B cell (primary cell): ENCODE measurements at regions not wholly inside any gene's neighbourhood (a gene's known extent, or its start where the extent isn't known, plus 50 kb on each side); places are given as distances from the start of the nearest gene placed in this dataset.

ENCODE experiments used
- ATAC-seq: fragments of 200-7000 bp; cut with Tn5 transposase; one replicate; pipeline ENCODE4 v1.10.0; 2021; ENCODE audit warnings: low read depth, mild to moderate bottlenecking, moderate number of reproducible peaks, moderate library complexity
- CTCF ChIA-PET: fragments of 350-600 bp; sonication (Branson Sonifier 250); formaldehyde crosslinking; loops from one replicate; lab custom pipeline; 2021; ENCODE audit warnings: antibody characterized with exemption, inconsistent platforms; lab: Charles Lee
- POLR2A ChIA-PET: fragments of 350-600 bp; sonication (Branson Sonifier 250); formaldehyde crosslinking; loops from one replicate; lab custom pipeline; 2021; ENCODE audit warnings: antibody characterized with exemption; lab: Charles Lee
- DNase-seq: peaks from one replicate; pipeline ENCODE4 v3.0.0; 2013
- H2AFZ ChIP-seq: 2 replicates; pipeline ENCODE4 v1.6.1; 2012; ENCODE audit warnings: mild to moderate bottlenecking, low read depth, low read length; ENCODE audit not compliant: insufficient read depth, poor library complexity, severe bottlenecking
- H3K27ac ChIP-seq, 2 donors: 1 replicate in 1 of 2; 2 replicates in 1 of 2; pipeline ENCODE4 v1.5.1; 2012 to 2013; ENCODE audit warnings: low read length in 2 of 2, mild to moderate bottlenecking in 2 of 2, moderate library complexity in 1 of 2
- H3K27me3 ChIP-seq, 4 experiments: fragments of 200-600 bp in 1 of 4; sonication (generic) in 1 of 4; replicated peaks in 1 of 4; 1 replicate in 2 of 4; 2 replicates in 2 of 4; pipeline versions ENCODE4 v1.6.1 to v1.7.0; 2013 to 2016; ENCODE audit warnings: low read length in 3 of 4, mild to moderate bottlenecking in 2 of 4, mixed read lengths in 1 of 4, moderate library complexity in 1 of 4; ENCODE audit not compliant: insufficient read depth in 4 of 4, control insufficient read depth in 3 of 4; ENCODE audit errors: control extremely low read depth in 1 of 4
- H3K36me3 ChIP-seq, 2 experiments: replicated peaks in 1 of 2; 1 replicate in 1 of 2; 2 replicates in 1 of 2; pipeline versions ENCODE4 v1.6.1 to v1.7.1; 2013; ENCODE audit warnings: low read length in 1 of 2; ENCODE audit not compliant: insufficient read depth in 2 of 2, control insufficient read depth in 1 of 2; ENCODE audit errors: control extremely low read depth in 1 of 2, extremely low read depth in 1 of 2
- H3K4me1 ChIP-seq, 2 donors: fragments of 200-600 bp in 1 of 2; sonication (generic) in 1 of 2; 1 replicate in 1 of 2; 2 replicates in 1 of 2; pipeline versions ENCODE4 v1.5.1 to v1.6.1; 2013 to 2017; ENCODE audit warnings: low read length in 2 of 2; ENCODE audit not compliant: control insufficient read depth in 2 of 2, insufficient read depth in 2 of 2
- H3K4me2 ChIP-seq: replicated peaks from 2 replicates; pipeline ENCODE3; 2012; ENCODE audit warnings: mild to moderate bottlenecking, low read depth, low read length; ENCODE audit not compliant: poor library complexity, severe bottlenecking
- H3K4me3 ChIP-seq, 5 experiments: fragments of 200-600 bp in 1 of 5; sonication (generic) in 1 of 5; 1 replicate in 3 of 5; 2 replicates in 2 of 5; pipeline versions ENCODE4 v1.5.1 to v1.7.0; 2011 to 2016; ENCODE audit warnings: low read length in 4 of 5, mild to moderate bottlenecking in 4 of 5, low read depth in 2 of 5, control low read depth in 1 of 5, moderate library complexity in 1 of 5; ENCODE audit not compliant: insufficient read depth in 1 of 5; ENCODE audit errors: control extremely low read depth in 1 of 5, extremely low read depth in 1 of 5
- H3K79me2 ChIP-seq: fragments of 200-600 bp; sonication (generic); one replicate; pipeline ENCODE4 v1.6.0; 2016; ENCODE audit warnings: low read length; ENCODE audit not compliant: control insufficient read depth, insufficient read depth
- H3K9ac ChIP-seq: fragments of 200-600 bp; sonication (generic); 2 replicates; pipeline ENCODE4 v1.6.1; 2017; ENCODE audit warnings: mild to moderate bottlenecking, low read length, moderate library complexity
- H3K9me3 ChIP-seq, 3 donors: one replicate each; pipeline versions ENCODE4 v1.6.1 to v1.7.1; 2013; ENCODE audit warnings: low read length in 2 of 3; ENCODE audit not compliant: control insufficient read depth in 2 of 3, insufficient read depth in 1 of 3; ENCODE audit errors: control extremely low read depth in 1 of 3
- H4K20me1 ChIP-seq: 2 replicates; pipeline ENCODE4 v1.6.0; 2012; ENCODE audit warnings: mild to moderate bottlenecking, low read length; ENCODE audit not compliant: insufficient read depth, control insufficient read depth, poor library complexity, severe bottlenecking
- H3K27ac Mint-ChIP-seq: one replicate; pipeline ENCODE4 v1.8.0; 2021; ENCODE audit warnings: mixed read lengths
- H3K27me3 Mint-ChIP-seq: one replicate; pipeline ENCODE4 v1.8.0; 2021; ENCODE audit warnings: mixed read lengths
- H3K4me1 Mint-ChIP-seq: one replicate; pipeline ENCODE4 v1.8.0; 2021; ENCODE audit warnings: mixed read lengths
- H3K4me3 Mint-ChIP-seq: one replicate; pipeline ENCODE4 v1.8.0; 2021; ENCODE audit warnings: mixed read lengths
- H3K9me3 Mint-ChIP-seq: one replicate; pipeline ENCODE4 v1.8.0; 2022; ENCODE audit warnings: mixed read lengths; ENCODE audit not compliant: insufficient read depth
- CTCF ChIP-seq: fragments of 200-600 bp; IDR thresholded peaks from one replicate; pipeline ENCODE4 v1.8.0; 2022; ENCODE audit warnings: antibody characterized with exemption, mild to moderate bottlenecking
- EZH2 ChIP-seq: IDR thresholded peaks from 2 replicates; pipeline ENCODE4 v1.6.1; 2012; ENCODE audit warnings: borderline replicate concordance, low read depth, mild to moderate bottlenecking, moderate library complexity, low read length; ENCODE audit not compliant: insufficient read depth, poor library complexity, severe bottlenecking
- WGBS: methylation state at CpG from one replicate; pipeline ENCODE4 v1.1.5; 2013; ENCODE audit warnings: missing lambda C conversion rate; ENCODE audit not compliant: insufficient coverage; 5-methylcytosine and 5-hydroxymethylcytosine counted together
- intact Hi-C: fragments of 100-400 bp; cut with micrococcal nuclease; formaldehyde crosslinking; loops from one replicate; pipeline ENCODE4 v1.10.0; 2022

GRCh38 chr11:80477178-80477577 is 1036.3 kb upstream of the TENM4 start:
- H3K4me3 ChIP-seq: no peak overlapping the region
- no peak overlapping the region for H2AFZ ChIP-seq
- no peaks in the 10 kb centered on the region for H3K27me3 ChIP-seq
- Mint-ChIP-seq H3K4me3 (no peak overlapping the region), H3K9me3 (peaks cover 1% of the 10 kb centered on the region), H3K27me3 (no peaks in the 10 kb centered on the region), H3K27ac (no peak overlapping the region), H3K4me1 (no peaks in the 10 kb centered on the region)
- H3K4me1 ChIP-seq: no peaks in the 10 kb centered on the region
- H3K9me3 ChIP-seq: no peaks in the 10 kb centered on the region
- no peak overlapping the region for H3K27ac ChIP-seq
- no peaks in the 10 kb centered on the region for H4K20me1 ChIP-seq
- ChIA-PET POLR2A (no interaction called here), CTCF (no interaction called here)
- no peaks in the 10 kb centered on the region for H3K36me3 ChIP-seq
- no peak overlapping the region for H3K9ac ChIP-seq
- TF ChIP-seq CTCF (no peak), EZH2 (no peak)
- ATAC-seq (no peak), DNase-seq (no peak)
- intact Hi-C loops: no loop called here
- H3K4me2 ChIP-seq: no peak overlapping the region
- WGBS: no CpG with 5 or more reads among the region's 2 CpGs
- H3K79me2 ChIP-seq: no peaks in the 10 kb centered on the region

- H3K27me3 Mint-ChIP-seq: no peaks in the 10 kb centered on the region
- Histone ChIP-seq H3K27me3 (no peaks in the 10 kb centered on the region), H3K4me1 (no peaks in the 10 kb centered on the region), H2AFZ (no peak overlapping the region), H3K36me3 (no peaks in the 10 kb centered on the region), H3K79me2 (no peaks in the 10 kb centered on the region), H3K4me2 (no peak overlapping the region), H3K4me3 (no peak overlapping the region), H4K20me1 (no peaks in the 10 kb centered on the region), H3K9me3 (no peaks in the 10 kb centered on the region), H3K9ac (no peak overlapping the region), H3K27ac (no peak overlapping the region)
- no peaks in the 10 kb centered on the region for H3K4me1 Mint-ChIP-seq
- peaks cover 1% of the 10 kb centered on the region for H3K9me3 Mint-ChIP-seq
- no peak for TF ChIP-seq CTCF
- TF ChIP-seq EZH2: no peak
- no peak overlapping the region for H3K27ac Mint-ChIP-seq
- ChIA-PET CTCF (no interaction called here), POLR2A (no interaction called here)
- intact Hi-C loops: no loop called here
- WGBS: 30% methylated on average over 1 of the region's 3 CpGs
- no peak overlapping the region for H3K4me3 Mint-ChIP-seq
- ATAC-seq (no peak), DNase-seq (no peak)
Observed at GRCh38 chr11:80473562-80473961, 1032.7 kb upstream of the TENM4 start.
